ENCODE measurements at regions not wholly inside any gene's neighbourhood (a gene's known extent, or its start where the extent isn't known, plus 50 kb on each side); places are given as distances from the start of the nearest gene placed in this dataset.

DNA sequence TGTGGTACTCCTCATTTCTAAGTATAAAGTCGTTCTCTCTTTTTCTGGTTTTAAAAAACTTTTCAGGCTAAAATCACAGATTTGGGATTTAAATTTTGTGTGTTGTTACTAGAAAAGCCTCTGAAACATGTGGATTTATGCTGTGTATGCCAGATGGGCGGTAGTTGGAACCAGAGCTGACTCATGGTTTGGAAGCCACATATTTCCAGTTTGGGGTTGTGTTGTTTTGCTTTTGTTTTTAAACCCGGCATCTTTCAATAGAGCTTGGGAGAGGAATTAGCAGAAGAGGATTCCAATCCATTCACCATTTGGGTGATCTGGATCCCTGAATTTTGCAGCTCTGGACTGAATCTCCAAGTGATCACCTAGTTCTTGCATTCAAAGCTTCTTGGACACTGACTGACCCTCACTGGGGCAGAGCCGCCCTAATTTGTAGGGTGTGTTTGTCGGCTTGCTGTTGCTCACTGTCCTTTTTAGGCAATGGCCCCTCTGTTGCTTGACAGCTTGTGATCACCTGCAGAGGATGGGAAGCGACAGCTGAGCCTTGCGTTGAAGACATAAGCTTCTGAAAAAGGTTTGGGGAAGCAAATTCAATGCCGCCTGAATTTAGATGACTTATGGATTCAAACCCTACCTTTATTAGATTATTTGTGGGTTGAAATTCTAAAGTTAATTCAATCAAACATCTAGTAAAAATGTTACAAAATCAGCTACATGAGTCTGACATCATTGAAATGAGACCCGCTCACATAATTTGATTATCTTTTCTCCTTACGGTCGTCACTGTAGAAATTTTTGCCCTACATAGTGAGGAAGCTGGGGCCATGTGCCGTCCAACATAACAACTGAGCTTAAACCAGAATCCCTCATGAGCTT is 79.9 kb upstream of the CD83 start:
- TF ChIP-seq, protein P1, sequence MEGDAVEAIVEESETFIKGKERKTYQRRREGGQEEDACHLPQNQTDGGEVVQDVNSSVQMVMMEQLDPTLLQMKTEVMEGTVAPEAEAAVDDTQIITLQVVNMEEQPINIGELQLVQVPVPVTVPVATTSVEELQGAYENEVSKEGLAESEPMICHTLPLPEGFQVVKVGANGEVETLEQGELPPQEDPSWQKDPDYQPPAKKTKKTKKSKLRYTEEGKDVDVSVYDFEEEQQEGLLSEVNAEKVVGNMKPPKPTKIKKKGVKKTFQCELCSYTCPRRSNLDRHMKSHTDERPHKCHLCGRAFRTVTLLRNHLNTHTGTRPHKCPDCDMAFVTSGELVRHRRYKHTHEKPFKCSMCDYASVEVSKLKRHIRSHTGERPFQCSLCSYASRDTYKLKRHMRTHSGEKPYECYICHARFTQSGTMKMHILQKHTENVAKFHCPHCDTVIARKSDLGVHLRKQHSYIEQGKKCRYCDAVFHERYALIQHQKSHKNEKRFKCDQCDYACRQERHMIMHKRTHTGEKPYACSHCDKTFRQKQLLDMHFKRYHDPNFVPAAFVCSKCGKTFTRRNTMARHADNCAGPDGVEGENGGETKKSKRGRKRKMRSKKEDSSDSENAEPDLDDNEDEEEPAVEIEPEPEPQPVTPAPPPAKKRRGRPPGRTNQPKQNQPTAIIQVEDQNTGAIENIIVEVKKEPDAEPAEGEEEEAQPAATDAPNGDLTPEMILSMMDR (IDR thresholded peaks at IDR 0.05), result no peak
- no peak for TF ChIP-seq POLR2A (IDR thresholded peaks at IDR 0.05)
- no peak for TF ChIP-seq POLR2AphosphoS5 (IDR thresholded peaks at IDR 0.05; ENCODE audit: insufficient read depth in 1 of 2, low read depth in 1 of 2)
